GM13976 (cell line): ENCODE measurements at regions not wholly inside any gene's neighbourhood (a gene's known extent, or its start where the extent isn't known, plus 50 kb on each side); places are given as distances from the start of the nearest gene placed in this dataset.

Source experiments
- DNase-seq: peaks from one replicate; pipeline ENCODE4 v3.0.0; 2012; ENCODE audit warnings: low spot score
- in situ Hi-C: fragments of 300-500 bp; cut with MboI; formaldehyde crosslinking; loops from one replicate; pipeline ENCODE4 v1.12.0; 2022; ENCODE audit warnings: low sequenced_read_pairs, mixed read lengths, inconsistent platforms; ENCODE audit not compliant: unreplicated experiment
- TF ChIP-seq, protein P1 (sequence below): IDR thresholded peaks from 2 replicates; pipeline ENCODE4 v1.5.1; 2012; ENCODE audit warnings: borderline replicate concordance, mild to moderate bottlenecking; ENCODE audit not compliant: insufficient read depth; ENCODE audit errors: extremely low read depth, missing control alignments, control extremely low read depth

- in situ Hi-C loops: no loop called here
- TF ChIP-seq, protein P1, sequence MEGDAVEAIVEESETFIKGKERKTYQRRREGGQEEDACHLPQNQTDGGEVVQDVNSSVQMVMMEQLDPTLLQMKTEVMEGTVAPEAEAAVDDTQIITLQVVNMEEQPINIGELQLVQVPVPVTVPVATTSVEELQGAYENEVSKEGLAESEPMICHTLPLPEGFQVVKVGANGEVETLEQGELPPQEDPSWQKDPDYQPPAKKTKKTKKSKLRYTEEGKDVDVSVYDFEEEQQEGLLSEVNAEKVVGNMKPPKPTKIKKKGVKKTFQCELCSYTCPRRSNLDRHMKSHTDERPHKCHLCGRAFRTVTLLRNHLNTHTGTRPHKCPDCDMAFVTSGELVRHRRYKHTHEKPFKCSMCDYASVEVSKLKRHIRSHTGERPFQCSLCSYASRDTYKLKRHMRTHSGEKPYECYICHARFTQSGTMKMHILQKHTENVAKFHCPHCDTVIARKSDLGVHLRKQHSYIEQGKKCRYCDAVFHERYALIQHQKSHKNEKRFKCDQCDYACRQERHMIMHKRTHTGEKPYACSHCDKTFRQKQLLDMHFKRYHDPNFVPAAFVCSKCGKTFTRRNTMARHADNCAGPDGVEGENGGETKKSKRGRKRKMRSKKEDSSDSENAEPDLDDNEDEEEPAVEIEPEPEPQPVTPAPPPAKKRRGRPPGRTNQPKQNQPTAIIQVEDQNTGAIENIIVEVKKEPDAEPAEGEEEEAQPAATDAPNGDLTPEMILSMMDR: no peak
Observed at GRCh38 chr9:106683454-106683853, 179.5 kb upstream of the ZNF462 start.

GRCh38 chr9:106684940-106685695, 177.8 kb upstream of the ZNF462 start:
- in situ Hi-C loops: no loop called here

More at GRCh38 chr9:106683454-106683853, 179.5 kb upstream of the ZNF462 start:
- DNase-seq: no peak

GRCh38 chr9:106689089-106689488, 173.9 kb upstream of the ZNF462 start:
- DNase-seq: no peak
- in situ Hi-C loops: no loop called here
- TF ChIP-seq, protein P1: no peak

More at GRCh38 chr9:106684940-106685695, 177.8 kb upstream of the ZNF462 start:
- DNase-seq: no peak
- TF ChIP-seq, protein P1: no peak

GRCh38 chr9:106691627-106692026, 171.3 kb upstream of the ZNF462 start:
- no peak for DNase-seq
- in situ Hi-C loops: no loop called here
- TF ChIP-seq, protein P1: no peak

DNA sequence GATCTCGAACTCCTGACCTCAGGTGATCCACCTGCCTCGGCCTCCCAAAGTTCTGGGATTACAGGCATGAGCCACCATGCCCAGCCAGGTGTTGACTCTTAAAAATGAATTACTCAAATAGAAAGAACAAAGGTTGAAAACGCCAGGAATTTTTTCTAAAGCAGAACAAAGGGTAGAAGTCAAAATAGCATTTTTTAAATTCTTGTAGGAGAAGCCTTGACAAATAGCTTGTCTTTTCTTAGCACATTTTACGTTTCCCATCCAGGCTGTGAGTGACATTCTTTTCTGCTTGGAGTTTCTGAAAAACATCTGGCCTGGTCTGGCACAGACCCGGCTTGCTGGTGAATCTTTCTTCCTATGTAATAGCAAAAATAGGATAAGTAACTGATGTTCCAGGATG, 169.4 kb upstream of the ZNF462 start:
- in situ Hi-C loops: no loop called here
- no peak for DNase-seq
- TF ChIP-seq, protein P1: no peak

DNA sequence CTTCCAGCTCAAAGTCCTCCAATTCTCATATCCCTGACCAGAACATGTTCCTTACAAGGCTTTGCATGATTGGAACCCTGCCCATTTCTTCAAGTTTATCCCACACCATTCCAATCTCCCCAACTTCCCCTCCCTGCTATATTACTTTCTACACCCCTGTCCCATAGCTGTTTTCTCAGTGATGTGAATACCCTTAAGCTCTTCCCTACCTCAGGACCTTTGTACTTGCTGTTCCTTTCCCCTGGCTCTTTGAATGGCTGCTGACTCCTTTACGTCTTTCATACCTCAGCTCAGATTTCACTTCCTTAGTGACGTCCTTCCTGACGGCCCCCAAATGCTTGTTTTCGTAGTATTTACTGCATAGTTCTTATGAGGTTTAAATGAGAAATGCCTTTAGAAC, 166.2 kb upstream of the ZNF462 start:
- no peak for DNase-seq
- in situ Hi-C loops: no loop called here
- TF ChIP-seq, protein P1: no peak

DNA sequence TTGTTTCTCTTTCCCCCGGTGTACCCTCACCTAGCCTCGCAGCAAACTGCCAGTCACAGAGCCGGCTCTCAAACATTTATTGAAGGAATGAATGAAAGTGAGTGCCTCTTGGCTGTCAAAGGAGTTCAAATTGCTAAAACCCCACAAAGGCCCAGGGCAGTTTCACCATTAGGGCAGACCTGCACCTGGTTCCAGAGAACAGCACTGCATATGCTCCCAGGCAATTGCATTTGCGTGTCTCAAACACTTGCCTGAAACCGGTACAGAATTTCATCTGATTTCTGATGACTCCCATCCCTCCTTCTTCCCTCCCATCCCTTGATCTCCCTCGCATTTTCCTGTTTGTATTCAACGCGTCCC, 165.6 kb upstream of the ZNF462 start:
- in situ Hi-C loops: no loop called here
- TF ChIP-seq, protein P1: no peak
- no peak for DNase-seq
